ENCODE measurements at regions not wholly inside any gene's neighbourhood (a gene's known extent, or its start where the extent isn't known, plus 50 kb on each side); places are given as distances from the start of the nearest gene placed in this dataset.

DNA sequence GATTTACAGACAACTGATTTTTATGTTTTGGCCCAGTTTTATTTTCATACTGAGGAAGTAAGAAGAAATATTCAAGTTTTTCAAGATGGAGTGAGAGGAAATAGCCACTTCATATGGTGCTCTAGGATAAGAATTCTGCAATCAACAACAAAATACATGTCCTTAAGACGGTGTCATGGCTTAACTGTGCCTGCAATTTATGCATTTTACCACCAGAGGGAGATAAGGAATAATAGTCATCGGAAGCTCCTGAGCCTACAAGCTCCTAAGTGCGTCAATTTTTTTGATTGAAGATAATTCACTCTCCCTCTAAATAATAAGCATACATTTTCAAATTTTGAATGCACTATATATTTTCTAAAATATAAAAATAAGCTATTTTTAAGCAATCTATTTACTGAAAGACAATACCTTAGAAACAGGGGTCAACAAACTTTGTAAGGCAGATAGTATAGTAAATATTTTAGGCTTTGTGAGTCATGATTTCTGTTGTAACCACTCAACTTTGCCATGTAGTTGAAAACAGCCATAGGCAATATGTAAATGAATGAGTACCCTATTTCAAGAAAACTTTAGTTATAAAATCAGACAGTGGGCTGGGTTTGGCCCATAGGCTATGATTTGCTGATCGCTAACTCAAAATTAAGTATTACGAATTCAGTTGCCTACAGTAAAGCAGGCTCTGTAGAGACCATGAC lies 230.9 kb upstream of the DTNBP1 start:
- TF ChIP-seq, protein P1, sequence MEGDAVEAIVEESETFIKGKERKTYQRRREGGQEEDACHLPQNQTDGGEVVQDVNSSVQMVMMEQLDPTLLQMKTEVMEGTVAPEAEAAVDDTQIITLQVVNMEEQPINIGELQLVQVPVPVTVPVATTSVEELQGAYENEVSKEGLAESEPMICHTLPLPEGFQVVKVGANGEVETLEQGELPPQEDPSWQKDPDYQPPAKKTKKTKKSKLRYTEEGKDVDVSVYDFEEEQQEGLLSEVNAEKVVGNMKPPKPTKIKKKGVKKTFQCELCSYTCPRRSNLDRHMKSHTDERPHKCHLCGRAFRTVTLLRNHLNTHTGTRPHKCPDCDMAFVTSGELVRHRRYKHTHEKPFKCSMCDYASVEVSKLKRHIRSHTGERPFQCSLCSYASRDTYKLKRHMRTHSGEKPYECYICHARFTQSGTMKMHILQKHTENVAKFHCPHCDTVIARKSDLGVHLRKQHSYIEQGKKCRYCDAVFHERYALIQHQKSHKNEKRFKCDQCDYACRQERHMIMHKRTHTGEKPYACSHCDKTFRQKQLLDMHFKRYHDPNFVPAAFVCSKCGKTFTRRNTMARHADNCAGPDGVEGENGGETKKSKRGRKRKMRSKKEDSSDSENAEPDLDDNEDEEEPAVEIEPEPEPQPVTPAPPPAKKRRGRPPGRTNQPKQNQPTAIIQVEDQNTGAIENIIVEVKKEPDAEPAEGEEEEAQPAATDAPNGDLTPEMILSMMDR (tag by site-specific recombination; IDR thresholded peaks at IDR 0.05), result no peak
- no peak for TF ChIP-seq KLF10 (tag by site-specific recombination; IDR thresholded peaks at IDR 0.05)
- TF ChIP-seq ZNF561 (tag by site-specific recombination; IDR thresholded peaks at IDR 0.05; ENCODE audit: borderline replicate concordance), result no peak
- TF ChIP-seq REST (tag by site-specific recombination; IDR thresholded peaks at IDR 0.05), result no peak
- TF ChIP-seq ZNF157 (tag by site-specific recombination; IDR thresholded peaks at IDR 0.05), result no peak
- TF ChIP-seq GLI4 (tag by site-specific recombination; IDR thresholded peaks at IDR 0.05), result no peak
- no peak for TF ChIP-seq KLF9 (tag by site-specific recombination; IDR thresholded peaks at IDR 0.05; ENCODE audit: low read depth)
- no peak for TF ChIP-seq SP2 (tag by site-specific recombination; IDR thresholded peaks at IDR 0.05)
- TF ChIP-seq, protein P2, sequence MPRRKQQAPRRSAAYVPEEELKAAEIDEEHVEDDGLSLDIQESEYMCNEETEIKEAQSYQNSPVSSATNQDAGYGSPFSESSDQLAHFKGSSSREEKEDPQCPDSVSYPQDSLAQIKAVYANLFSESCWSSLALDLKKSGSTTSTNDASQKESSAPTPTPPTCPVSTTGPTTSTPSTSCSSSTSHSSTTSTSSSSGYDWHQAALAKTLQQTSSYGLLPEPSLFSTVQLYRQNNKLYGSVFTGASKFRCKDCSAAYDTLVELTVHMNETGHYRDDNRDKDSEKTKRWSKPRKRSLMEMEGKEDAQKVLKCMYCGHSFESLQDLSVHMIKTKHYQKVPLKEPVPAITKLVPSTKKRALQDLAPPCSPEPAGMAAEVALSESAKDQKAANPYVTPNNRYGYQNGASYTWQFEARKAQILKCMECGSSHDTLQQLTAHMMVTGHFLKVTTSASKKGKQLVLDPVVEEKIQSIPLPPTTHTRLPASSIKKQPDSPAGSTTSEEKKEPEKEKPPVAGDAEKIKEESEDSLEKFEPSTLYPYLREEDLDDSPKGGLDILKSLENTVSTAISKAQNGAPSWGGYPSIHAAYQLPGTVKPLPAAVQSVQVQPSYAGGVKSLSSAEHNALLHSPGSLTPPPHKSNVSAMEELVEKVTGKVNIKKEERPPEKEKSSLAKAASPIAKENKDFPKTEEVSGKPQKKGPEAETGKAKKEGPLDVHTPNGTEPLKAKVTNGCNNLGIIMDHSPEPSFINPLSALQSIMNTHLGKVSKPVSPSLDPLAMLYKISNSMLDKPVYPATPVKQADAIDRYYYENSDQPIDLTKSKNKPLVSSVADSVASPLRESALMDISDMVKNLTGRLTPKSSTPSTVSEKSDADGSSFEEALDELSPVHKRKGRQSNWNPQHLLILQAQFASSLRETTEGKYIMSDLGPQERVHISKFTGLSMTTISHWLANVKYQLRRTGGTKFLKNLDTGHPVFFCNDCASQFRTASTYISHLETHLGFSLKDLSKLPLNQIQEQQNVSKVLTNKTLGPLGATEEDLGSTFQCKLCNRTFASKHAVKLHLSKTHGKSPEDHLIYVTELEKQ (tag by site-specific recombination; IDR thresholded peaks at IDR 0.05; ENCODE audit: borderline replicate concordance), result no peak
- TF ChIP-seq SP3 (tag by site-specific recombination; IDR thresholded peaks at IDR 0.05), result no peak
- no peak for TF ChIP-seq OSR2 (tag by site-specific recombination; IDR thresholded peaks at IDR 0.05)
